ENCODE measurements at regions not wholly inside any gene's neighbourhood (a gene's known extent, or its start where the extent isn't known, plus 50 kb on each side); places are given as distances from the start of the nearest gene placed in this dataset.

DNA sequence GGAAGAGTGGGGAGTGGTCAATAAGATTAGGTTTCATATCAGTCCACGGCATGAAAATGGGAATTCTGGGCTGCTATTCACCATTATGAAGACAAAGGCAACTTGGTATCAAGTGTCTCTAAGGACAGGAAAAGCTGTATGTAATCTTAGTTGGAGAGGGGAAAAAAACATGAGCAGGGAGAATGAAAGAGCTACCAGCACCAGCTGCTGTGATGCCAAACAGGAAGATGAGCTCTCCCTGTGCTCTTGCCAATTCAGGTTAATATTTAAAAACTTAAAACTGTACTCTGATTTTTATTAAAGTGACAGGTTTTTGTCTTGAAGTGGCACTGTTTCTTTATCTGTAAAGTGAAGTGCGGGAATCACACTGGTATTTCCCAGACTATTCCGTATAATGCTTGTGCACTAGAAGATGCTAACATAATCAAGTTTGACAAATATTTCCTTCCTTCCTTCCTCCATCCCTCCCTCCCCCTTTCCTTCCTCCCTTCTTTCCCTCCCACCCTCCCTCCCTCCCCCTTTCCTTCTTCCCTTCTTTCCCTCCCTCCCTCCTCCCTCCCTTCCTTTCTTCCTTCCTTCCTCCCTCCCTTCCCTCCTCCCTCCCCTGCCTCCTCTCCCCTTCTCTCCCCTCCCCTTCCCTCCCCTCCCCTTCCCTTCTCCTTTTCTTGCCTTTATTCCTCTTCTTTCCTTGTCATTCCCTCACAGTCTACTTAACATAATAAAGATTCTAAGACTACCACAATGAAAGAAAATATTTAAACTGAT lies 1383.0 kb upstream of the C9orf72 start:
- 39 to 66% (median 53%) methylated on average over 3 of the region's 3 CpGs for WGBS, 3 donors
- Histone ChIP-seq H3K36me3 (no peaks in the 10 kb centered on the region), H3K27ac (no peak overlapping the region), H3K4me3 (no peak overlapping the region), H3K4me1 (ENCODE audit: insufficient read depth) (no peaks in the 10 kb centered on the region), H3K9me3 (no peaks in the 10 kb centered on the region), H3K27me3 (no peaks in the 10 kb centered on the region)
- TF ChIP-seq CTCF (IDR thresholded peaks at IDR 0.05) (no peak), EP300 (IDR thresholded peaks at IDR 0.05) (no peak), POLR2A (IDR thresholded peaks at IDR 0.05) (no peak)
- no peak for DNase-seq
- intact Hi-C loops (cut with DNase I) = no loop called here

- intact Hi-C loops (cut with DNase I) = no loop called here
- TF ChIP-seq CTCF (IDR thresholded peaks at IDR 0.05) (no peak), EP300 (IDR thresholded peaks at IDR 0.05) (no peak), POLR2A (IDR thresholded peaks at IDR 0.05) (no peak)
- no peak overlapping the region for H3K27ac ChIP-seq
- no peaks in the 10 kb centered on the region for H3K27me3 ChIP-seq
- DNase-seq = no peak
- H3K4me3 ChIP-seq = no peak overlapping the region
- no peaks in the 10 kb centered on the region for H3K4me1 ChIP-seq (ENCODE audit: insufficient read depth)
- H3K9me3 ChIP-seq = no peaks in the 10 kb centered on the region
- no peaks in the 10 kb centered on the region for H3K36me3 ChIP-seq
Measured at GRCh38 chr9:28960602-28961001, 1387.3 kb upstream of the C9orf72 start.

DNA sequence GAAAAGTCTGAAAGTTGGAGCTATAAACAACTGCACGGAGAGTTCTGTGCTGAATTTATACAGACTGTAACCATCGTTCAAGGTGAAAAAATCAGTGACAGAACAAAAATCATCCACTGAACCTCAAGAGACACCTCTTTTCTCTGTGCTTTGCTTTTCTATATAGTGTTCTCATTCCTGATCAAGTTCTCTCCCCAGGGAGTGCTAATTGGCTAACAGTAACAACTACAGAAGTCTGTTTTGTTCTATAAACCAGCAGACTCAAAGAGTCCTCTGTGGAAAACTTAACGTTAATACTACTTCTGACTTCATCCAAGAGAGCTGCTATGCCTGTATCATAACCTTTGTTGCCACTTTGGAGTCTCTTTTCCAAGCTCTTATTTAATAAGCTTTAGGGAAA lies 1388.3 kb upstream of the C9orf72 start:
- Histone ChIP-seq H3K9me3 (no peaks in the 10 kb centered on the region), H3K27me3 (no peaks in the 10 kb centered on the region), H3K4me1 (ENCODE audit: insufficient read depth) (no peaks in the 10 kb centered on the region), H3K27ac (no peak overlapping the region), H3K4me3 (no peak overlapping the region), H3K36me3 (no peaks in the 10 kb centered on the region)
- intact Hi-C loops (cut with DNase I) = no loop called here
- TF ChIP-seq CTCF (IDR thresholded peaks at IDR 0.05) (no peak), EP300 (IDR thresholded peaks at IDR 0.05) (no peak), POLR2A (IDR thresholded peaks at IDR 0.05) (no peak)
- DNase-seq = no peak
- WGBS, 3 donors = 13 to 19% (median 18%) methylated on average over 3 of the region's 3 CpGs

DNA sequence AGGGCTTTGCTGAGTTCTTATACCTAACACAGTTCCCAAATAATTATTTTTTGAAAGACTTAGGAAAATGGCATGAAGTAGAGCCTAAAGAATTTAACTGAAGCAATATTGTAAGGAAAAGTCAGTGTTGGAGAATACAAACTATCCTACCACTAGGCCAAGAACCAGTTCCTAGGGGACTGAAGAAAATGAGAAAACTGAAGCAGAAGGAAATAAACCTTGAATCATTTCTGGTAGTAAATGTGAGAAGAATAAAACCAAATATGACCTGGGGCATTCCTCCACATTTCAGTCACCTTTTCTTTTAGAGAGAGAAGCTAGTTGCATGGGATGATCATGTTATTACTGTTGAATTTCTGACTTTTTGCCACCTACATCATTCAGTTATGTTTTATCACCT lies 1393.9 kb upstream of the C9orf72 start:
- Histone ChIP-seq H3K27ac (no peak overlapping the region), H3K4me1 (ENCODE audit: insufficient read depth) (no peaks in the 10 kb centered on the region), H3K4me3 (no peak overlapping the region), H3K9me3 (no peaks in the 10 kb centered on the region), H3K27me3 (no peaks in the 10 kb centered on the region), H3K36me3 (no peaks in the 10 kb centered on the region)
- intact Hi-C loops (cut with DNase I) = no loop called here
- TF ChIP-seq EP300 (IDR thresholded peaks at IDR 0.05) (no peak), CTCF (IDR thresholded peaks at IDR 0.05) (no peak), POLR2A (IDR thresholded peaks at IDR 0.05) (no peak)
- DNase-seq = no peak

All from ovary (tissue), 7 donors.